HepG2 (cell line): ENCODE measurements at regions not wholly inside any gene's neighbourhood (a gene's known extent, or its start where the extent isn't known, plus 50 kb on each side); places are given as distances from the start of the nearest gene placed in this dataset.

ENCODE experiments used
- ATAC-seq: fragments of 200-7000 bp; cut with Tn5 transposase; 3 replicates; pipeline ENCODE4 v1.9.1; 2020; ENCODE audit warnings: mild to moderate bottlenecking, moderate library complexity
- BruUV-seq: library from RNA; stranded (reverse); fragments of 400-500 nt; replicated peaks from 2 replicates; lab custom pipeline; 2021; lab: Mats Ljungman, UMichigan
- CTCF ChIA-PET: fragments of 300-600 bp; formaldehyde crosslinking; extraction: SDS; loops from one replicate; lab custom pipeline; 2021; ENCODE audit warnings: low total read pairs, inconsistent platforms, low intra/inter-chr PET ratio; lab: Yijun Ruan, JAX
- POLR2A ChIA-PET: fragments of 350-600 bp; sonication (Branson Sonifier 250); formaldehyde crosslinking; loops from one replicate; lab custom pipeline; 2020; ENCODE audit warnings: antibody characterized with exemption, inconsistent platforms; lab: Yijun Ruan, JAX
- DNase-seq: peaks from one replicate; pipeline ENCODE4 v3.0.0-alpha.2; 2015; ENCODE audit warnings: low spot score
- FAIRE-seq: peaks from 3 replicates; lab custom pipeline; 2011; peaks lifted over from hg19 to GRCh38; lab: Jason Lieb, UNC
- H2AFZ ChIP-seq: one replicate; pipeline ENCODE4 v1.6.1; 2011; ENCODE audit warnings: low read length, inconsistent platforms
- H3K27ac ChIP-seq: fragments of 300-600 bp; 3 replicates; pipeline ENCODE4 v1.8.0; 2011; ENCODE audit warnings: mixed run types, mild to moderate bottlenecking, mixed read lengths, low read length, inconsistent platforms; ENCODE audit not compliant: insufficient read depth; ENCODE audit errors: extremely low read length
- H3K27me3 ChIP-seq, 2 experiments: fragments of 200-600 bp in 1 of 2; 2 replicates in 1 of 2; 3 replicates in 1 of 2; pipeline versions ENCODE4 v1.6.0 to v1.8.0; 2011; ENCODE audit warnings: low read length in 2 of 2, mild to moderate bottlenecking in 2 of 2, moderate library complexity in 2 of 2, inconsistent platforms in 1 of 2; ENCODE audit not compliant: insufficient read depth in 2 of 2, control insufficient read depth in 1 of 2
- H3K36me3 ChIP-seq, 2 experiments: fragments of 200-600 bp in 1 of 2; replicated peaks in 1 of 2; 2 replicates in 1 of 2; 3 replicates in 1 of 2; pipeline versions ENCODE4 v1.5.1 to v1.8.0; 2011; ENCODE audit warnings: low read length in 2 of 2, inconsistent platforms in 1 of 2; ENCODE audit not compliant: insufficient read depth in 2 of 2, control insufficient read depth in 1 of 2
- H3K4me1 ChIP-seq: 2 replicates; pipeline ENCODE4 v1.5.1; 2012; ENCODE audit warnings: low read length, inconsistent platforms; ENCODE audit not compliant: insufficient read depth
- H3K4me2 ChIP-seq: 2 replicates; pipeline ENCODE4 v1.6.0; 2011; ENCODE audit warnings: low read depth, low read length, inconsistent platforms
- H3K4me3 ChIP-seq, 3 experiments: fragments of 200-600 bp in 1 of 3; sonication (generic), shearing (Covaris generic) in 1 of 3; replicated peaks in 1 of 3; 2 replicates each; pipeline ENCODE4 v1.5.1; 2011 to 2016; ENCODE audit warnings: low read length in 3 of 3, inconsistent platforms in 2 of 3, low read depth in 2 of 3, mild to moderate bottlenecking in 2 of 3, control low read depth in 1 of 3, mixed read lengths in 1 of 3; ENCODE audit not compliant: insufficient read depth in 1 of 3
- H3K79me2 ChIP-seq: one replicate; pipeline ENCODE4 v1.6.1; 2011; ENCODE audit warnings: low read length, inconsistent platforms; ENCODE audit not compliant: insufficient read depth
- H3K9ac ChIP-seq: 2 replicates; pipeline ENCODE4 v1.6.0; 2011; ENCODE audit warnings: mild to moderate bottlenecking, low read depth, low read length, inconsistent platforms; ENCODE audit not compliant: insufficient read depth
- H3K9me3 ChIP-seq: 2 replicates; pipeline ENCODE4 v1.5.1; 2012; ENCODE audit warnings: mild to moderate bottlenecking, low read length
- H4K20me1 ChIP-seq: 2 replicates; pipeline ENCODE4 v1.6.0; 2011; ENCODE audit warnings: inconsistent platforms, mild to moderate bottlenecking, low read length, moderate library complexity; ENCODE audit not compliant: insufficient read depth
- CEBPB ChIP-seq: IDR thresholded peaks from 2 replicates; pipeline ENCODE4 v1.6.1; 2011; ENCODE audit warnings: low read depth, low read length, improper control_type of control experiment, borderline replicate concordance
- CEBPG ChIP-seq: IDR thresholded peaks from 2 replicates; pipeline ENCODE4 v1.6.1; 2016
- DMAP1 ChIP-seq: IDR thresholded peaks from 2 replicates; pipeline ENCODE4 v1.6.1; 2016
- HMG20B ChIP-seq: conservative IDR thresholded peaks from 2 replicates; pipeline ENCODE4 v1.6.1; 2016; ENCODE audit warnings: missing genetic modification reagents, missing compliant biosample characterization
- MLX ChIP-seq: IDR thresholded peaks from 2 replicates; pipeline ENCODE4 v1.6.1; 2016
- NCOR1 ChIP-seq: fragments of 200-600 bp; sonication (generic); IDR thresholded peaks from 2 replicates; pipeline ENCODE4 v1.7.0; 2017; ENCODE audit warnings: antibody characterized with exemption, low read length, borderline replicate concordance
- SOX5 ChIP-seq: IDR thresholded peaks from 2 replicates; pipeline ENCODE4 v1.6.1; 2016; ENCODE audit warnings: borderline replicate concordance
- SOX6 ChIP-seq, 2 experiments: fragments of 450-650 bp in 1 of 2; sonication (generic) in 1 of 2; formaldehyde crosslinking in 1 of 2; IDR thresholded peaks; 2 replicates each; pipeline versions ENCODE4 v1.4.0 to v1.6.1; 2017 to 2020; ENCODE audit warnings: antibody characterized with exemption in 1 of 2, mild to moderate bottlenecking in 1 of 2, missing genetic modification reagents in 1 of 2
- TCF7 ChIP-seq: sonication (generic); IDR thresholded peaks from 2 replicates; pipeline ENCODE4 v1.6.1; 2016; ENCODE audit warnings: antibody characterized with exemption, low read depth
- THRA ChIP-seq: sonication (generic); formaldehyde crosslinking; IDR thresholded peaks from 2 replicates; pipeline ENCODE4 v1.4.0; 2020; ENCODE audit warnings: missing genetic modification reagents, borderline replicate concordance
- USF2 ChIP-seq, 2 experiments: sonication (generic) in 1 of 2; formaldehyde crosslinking in 1 of 2; IDR thresholded peaks; 2 replicates each; pipeline versions ENCODE4 v1.5.1 to v1.6.1; 2011 to 2020; ENCODE audit warnings: borderline replicate concordance in 1 of 2, low read depth in 1 of 2, low read length in 1 of 2, mild to moderate bottlenecking in 1 of 2, missing genetic modification reagents in 1 of 2, moderate library complexity in 1 of 2
- ZNF17 ChIP-seq: sonication (generic); formaldehyde crosslinking; IDR thresholded peaks from 2 replicates; pipeline ENCODE4 v1.5.0; 2020; ENCODE audit warnings: mild to moderate bottlenecking, missing genetic modification reagents
- ZNF232 ChIP-seq: sonication (generic); formaldehyde crosslinking; IDR thresholded peaks from 2 replicates; pipeline ENCODE4 v1.4.0; 2020; ENCODE audit warnings: missing genetic modification reagents, borderline replicate concordance
- ZNF580 ChIP-seq: IDR thresholded peaks from 2 replicates; pipeline ENCODE4 v1.6.1; 2016; ENCODE audit warnings: low read depth, borderline replicate concordance
- WGBS: methylation state at CpG from one replicate; pipeline ENCODE4 v1.1.6; 2017; ENCODE audit warnings: low lambda C conversion rate; 5-methylcytosine and 5-hydroxymethylcytosine counted together
- in situ Hi-C: cut with HindIII; loops from 2 replicates; pipeline ENCODE4 v1.10.0; 2017; ENCODE audit warnings: low pct_unique_long_range_greater_than_20kb; ENCODE audit not compliant: extremely low pct_ligation_motif_present
- intact Hi-C: fragments of 100-400 bp; cut with micrococcal nuclease; formaldehyde crosslinking; loops from one replicate; pipeline ENCODE4 v1.10.0; 2022; ENCODE audit not compliant: unreplicated experiment

- TF ChIP-seq USF2 (IDR thresholded peaks at IDR 0.05; ENCODE audit: low read depth, low read length) (no peak), USF2 (CRISPR knock-in tag; IDR thresholded peaks at IDR 0.05; ENCODE audit: borderline replicate concordance) (no peak), SOX5 (peak; percentile 51; the same call in 1 of the 2 replicates), HMG20B (CRISPR knock-in tag) (no peak), SOX6 (IDR thresholded peaks at IDR 0.05) (no peak), SOX6 (CRISPR knock-in tag; IDR thresholded peaks at IDR 0.05) (peak; percentile 55; the same call in 1 of the 2 replicates), NCOR1 (no peak), TCF7 (no peak)
Observed at GRCh38 chr4:72899214-72899613, 170.3 kb downstream of the COX18 start (continued).

- DNase-seq (peak; percentile 50), ATAC-seq (peak; percentile 81), FAIRE-seq (peak; percentile 39)
- H3K9ac ChIP-seq = no peak overlapping the region
- no peaks in the 10 kb centered on the region for H3K79me2 ChIP-seq
- CTCF ChIA-PET = no interaction called here
- H3K4me1 ChIP-seq = peaks cover 8% of the 10 kb centered on the region; the same call in 1 of the 2 replicates
- 32% methylated on average over 3 of the region's 3 CpGs for WGBS
- intact Hi-C loops (no loop called here), in situ Hi-C loops (no loop called here)
- no peaks in the 10 kb centered on the region for H4K20me1 ChIP-seq
- no TSS peak for BruUV-seq
- H3K27ac ChIP-seq = no peak overlapping the region
- H3K4me3 ChIP-seq = no peak overlapping the region
- POLR2A ChIA-PET = no interaction called here
- no peaks in the 10 kb centered on the region for H3K36me3 ChIP-seq
- H3K9me3 ChIP-seq = no peaks in the 10 kb centered on the region
- no peaks in the 10 kb centered on the region for H3K27me3 ChIP-seq
- TF ChIP-seq THRA (CRISPR knock-in tag) (no peak), MLX (no peak), CEBPG (CRISPR knock-in tag) (peak; percentile 78), ZNF17 (CRISPR knock-in tag) (no peak), CEBPB (peak; percentile 96), DMAP1 (CRISPR knock-in tag) (no peak), ZNF580 (CRISPR knock-in tag) (no peak), ZNF232 (CRISPR knock-in tag) (no peak)
- H3K4me2 ChIP-seq = no peak overlapping the region
- H2AFZ ChIP-seq = no peak overlapping the region
Observed at GRCh38 chr4:72896515-72896914, 173.0 kb downstream of the COX18 start.
